SK-N-SH treated with all-trans-retinoic acid at 6 μM for 48 hours (cell line): ENCODE measurements at regions not wholly inside any gene's neighbourhood (a gene's known extent, or its start where the extent isn't known, plus 50 kb on each side); places are given as distances from the start of the nearest gene placed in this dataset.
A peak's percentile ranks its signal among the peaks of the same experiment; 100 is the strongest.

Experiments used
- ATAC-seq: fragments of 200-7000 bp; cut with Tn5 transposase; 3 replicates; pipeline ENCODE4 v1.9.1; 2020; ENCODE audit warnings: mild to moderate bottlenecking, moderate library complexity
- ARNTL ChIP-seq: fragments of 450-650 bp; formaldehyde crosslinking; IDR thresholded peaks from 2 replicates; pipeline ENCODE4 v1.5.0; 2020; ENCODE audit warnings: low read depth, mild to moderate bottlenecking, moderate library complexity, borderline replicate concordance
- BACH2 ChIP-seq: fragments of 250-450 bp; sonication (Bioruptor Pico); IDR thresholded peaks from 2 replicates; pipeline ENCODE4 v1.9.0; 2021; ENCODE audit warnings: mild to moderate bottlenecking, borderline replicate concordance
- CREB5 ChIP-seq: fragments of 250-450 bp; sonication (Bioruptor Pico); IDR thresholded peaks from 2 replicates; pipeline ENCODE4 v1.5.1; 2020; ENCODE audit warnings: low read depth, mild to moderate bottlenecking, moderate library complexity
- CSDC2 ChIP-seq: fragments of 250-450 bp; sonication (Bioruptor Pico); IDR thresholded peaks from 2 replicates; pipeline ENCODE4 v1.5.0; 2020; ENCODE audit warnings: mild to moderate bottlenecking, moderate library complexity
- CSRNP3 ChIP-seq: fragments of 250-450 bp; sonication (Bioruptor Pico); IDR thresholded peaks from 2 replicates; pipeline ENCODE4 v1.5.1; 2021; ENCODE audit warnings: mild to moderate bottlenecking, moderate library complexity
- GLIS3 ChIP-seq: fragments of 250-450 bp; sonication (Bioruptor Pico); IDR thresholded peaks from 2 replicates; pipeline ENCODE4 v1.5.0; 2020; ENCODE audit warnings: mild to moderate bottlenecking, moderate library complexity
- ISL1 ChIP-seq: fragments of 250-450 bp; sonication (Bioruptor Pico); IDR thresholded peaks from 2 replicates; pipeline ENCODE4 v2.1.2; 2022; ENCODE audit warnings: mild to moderate bottlenecking, moderate library complexity
- OSR1 ChIP-seq: fragments of 250-450 bp; sonication (Bioruptor Pico); IDR thresholded peaks from 2 replicates; pipeline ENCODE4 v1.8.0; 2022; ENCODE audit warnings: moderate library complexity, mild to moderate bottlenecking, inconsistent platforms
- PATZ1 ChIP-seq: fragments of 250-450 bp; sonication (Bioruptor Pico); IDR thresholded peaks from 2 replicates; pipeline ENCODE4 v1.8.0; 2020; ENCODE audit warnings: mild to moderate bottlenecking, moderate library complexity, borderline replicate concordance
- POU6F1 ChIP-seq: fragments of 250-450 bp; sonication (Bioruptor Pico); IDR thresholded peaks from 2 replicates; pipeline ENCODE4 v1.8.0; 2021; ENCODE audit warnings: low read depth, mild to moderate bottlenecking, moderate library complexity, borderline replicate concordance
- PPARA ChIP-seq: fragments of 250-450 bp; sonication (Bioruptor Pico); IDR thresholded peaks from 2 replicates; pipeline ENCODE4 v1.5.0; 2020; ENCODE audit warnings: mild to moderate bottlenecking, borderline replicate concordance
- RARB ChIP-seq: fragments of 250-450 bp; sonication (Bioruptor Pico); IDR thresholded peaks from 2 replicates; pipeline ENCODE4 v1.8.0; 2021; ENCODE audit warnings: mild to moderate bottlenecking, moderate library complexity
- SNAI2 ChIP-seq: fragments of 250-450 bp; sonication (Bioruptor Pico); IDR thresholded peaks from 2 replicates; pipeline ENCODE4 v1.5.0; 2020; ENCODE audit warnings: mild to moderate bottlenecking, moderate library complexity
- TOX ChIP-seq: fragments of 250-450 bp; sonication (Bioruptor Pico); IDR thresholded peaks from 2 replicates; pipeline ENCODE4 v1.8.0; 2021; ENCODE audit warnings: mild to moderate bottlenecking, moderate library complexity, borderline replicate concordance
- TSHZ2 ChIP-seq: fragments of 250-450 bp; sonication (Bioruptor Pico); IDR thresholded peaks from 2 replicates; pipeline ENCODE4 v1.5.0; 2020; ENCODE audit warnings: mild to moderate bottlenecking, moderate library complexity
- ZC3H10 ChIP-seq: fragments of 250-450 bp; sonication (Bioruptor Pico); IDR thresholded peaks from 2 replicates; pipeline ENCODE4 v1.5.1; 2021; ENCODE audit warnings: mild to moderate bottlenecking, moderate library complexity
- ZFP3 ChIP-seq: fragments of 250-450 bp; sonication (Bioruptor Pico); IDR thresholded peaks from 2 replicates; pipeline ENCODE4 v1.5.0; 2020; ENCODE audit warnings: mild to moderate bottlenecking, moderate library complexity
- ZFP30 ChIP-seq: fragments of 450-650 bp; formaldehyde crosslinking; IDR thresholded peaks from 2 replicates; pipeline ENCODE4 v1.5.0; 2022; ENCODE audit warnings: mild to moderate bottlenecking, moderate library complexity
- ZNF565 ChIP-seq: fragments of 450-650 bp; formaldehyde crosslinking; conservative IDR thresholded peaks from 2 replicates; pipeline ENCODE4 v1.5.0; 2020; ENCODE audit warnings: low read depth, mild to moderate bottlenecking, moderate library complexity
- ZNF70 ChIP-seq: fragments of 450-650 bp; formaldehyde crosslinking; IDR thresholded peaks from 2 replicates; pipeline ENCODE4 v1.5.0; 2020; ENCODE audit warnings: mild to moderate bottlenecking, moderate library complexity
- ZNF8 ChIP-seq: fragments of 450-650 bp; formaldehyde crosslinking; IDR thresholded peaks from 2 replicates; pipeline ENCODE4 v1.5.0; 2020; ENCODE audit warnings: mild to moderate bottlenecking, moderate library complexity

GRCh38 chr4:163680386-163681098 is 186.1 kb downstream of the TMA16 start:
- no peak for ATAC-seq
- TF ChIP-seq BACH2 (no peak), ARNTL (no peak), ZNF70 (CRISPR knock-in tag) (no peak), ISL1 (CRISPR knock-in tag) (no peak), CSRNP3 (CRISPR knock-in tag) (no peak), ZC3H10 (CRISPR knock-in tag) (no peak), ZNF565 (CRISPR knock-in tag) (no peak), PATZ1 (no peak), ZFP30 (CRISPR knock-in tag) (no peak), GLIS3 (CRISPR knock-in tag) (no peak), OSR1 (CRISPR knock-in tag) (no peak), TOX (CRISPR knock-in tag) (no peak), CREB5 (no peak), SNAI2 (no peak), ZFP3 (no peak), POU6F1 (CRISPR knock-in tag) (no peak)
- TF ChIP-seq, all 23 proteins: peak for 0

- ATAC-seq = peak; percentile 83
- no peak for TF ChIP-seq GLIS3 (CRISPR knock-in tag)
- no peak for TF ChIP-seq CSDC2
- no peak for TF ChIP-seq ZNF70 (CRISPR knock-in tag)
- no peak for TF ChIP-seq ARNTL
- TF ChIP-seq ZC3H10 (CRISPR knock-in tag) = no peak
- no peak for TF ChIP-seq TSHZ2 (CRISPR knock-in tag)
- TF ChIP-seq PPARA (CRISPR knock-in tag) = no peak
- TF ChIP-seq CSRNP3 (CRISPR knock-in tag) = no peak
- TF ChIP-seq BACH2 = no peak
- no peak for TF ChIP-seq OSR1 (CRISPR knock-in tag)
- no peak for TF ChIP-seq PATZ1
- no peak for TF ChIP-seq ISL1 (CRISPR knock-in tag)
- TF ChIP-seq POU6F1 (CRISPR knock-in tag) = no peak
- TF ChIP-seq ZNF8 (CRISPR knock-in tag) = no peak
- no peak for TF ChIP-seq ZFP30 (CRISPR knock-in tag)
- TF ChIP-seq RARB (CRISPR knock-in tag) = no peak
These were observed 186.8 kb downstream of the TMA16 start for GRCh38 chr4:163681208-163681821.
